SK-N-MC (cell line): ENCODE measurements at regions not wholly inside any gene's neighbourhood (a gene's known extent, or its start where the extent isn't known, plus 50 kb on each side); places are given as distances from the start of the nearest gene placed in this dataset.

Experiments
- EZH2 ChIP-seq: fragments of 200-600 bp; sonication (generic); IDR thresholded peaks from one replicate; pipeline ENCODE4 v1.6.1; 2017; ENCODE audit warnings: antibody characterized with exemption
- FOXP2 ChIP-seq: optimal IDR thresholded peaks from 2 replicates; pipeline ENCODE3; 2011; ENCODE audit warnings: mild to moderate bottlenecking, moderate library complexity; ENCODE audit not compliant: insufficient read depth; ENCODE audit errors: extremely low read length, control extremely low read depth
- POLR2AphosphoS5 ChIP-seq: IDR thresholded peaks from 2 replicates; pipeline ENCODE4 v1.6.1; 2012; ENCODE audit warnings: mild to moderate bottlenecking, low read depth, low read length, borderline replicate concordance

- TF ChIP-seq POLR2AphosphoS5 (no peak), EZH2 (no peak), FOXP2 (no peak)
These were observed 622.6 kb upstream of the SLC35B3 start for GRCh38 chr6:9057937-9058336.
